GM19395 (cell line): ENCODE measurements at regions not wholly inside any gene's neighbourhood (a gene's known extent, or its start where the extent isn't known, plus 50 kb on each side); places are given as distances from the start of the nearest gene placed in this dataset.

Experiments used
- ATAC-seq: cut with Tn5 transposase; IDR thresholded peaks from one replicate; pipeline ENCODE4 v1.9.1; 2021; ENCODE audit warnings: mild to moderate bottlenecking, moderate library complexity; ENCODE audit not compliant: unreplicated experiment

- ATAC-seq, result no peak
These were observed 195.1 kb upstream of the RTL1 start for GRCh38 chr14:101098641-101099040.

- ATAC-seq, result no peak
These were observed 198.0 kb upstream of the RTL1 start for GRCh38 chr14:101101456-101102056.

- no peak for ATAC-seq
These were observed 199.4 kb upstream of the RTL1 start for GRCh38 chr14:101102875-101103274.

- ATAC-seq, result no peak
These were observed 199.9 kb upstream of the RTL1 start for GRCh38 chr14:101103321-101103901.

GRCh38 chr14:101104485-101104884 is 201.0 kb upstream of the RTL1 start:
- ATAC-seq, result no peak

GRCh38 chr14:101105045-101105444 is 201.5 kb upstream of the RTL1 start:
- no peak for ATAC-seq

GRCh38 chr14:101108579-101109346 is 205.2 kb upstream of the RTL1 start:
- no peak for ATAC-seq

- no peak for ATAC-seq
These were observed 205.8 kb upstream of the RTL1 start for GRCh38 chr14:101109347-101109638.

- no peak for ATAC-seq
These were observed 206.6 kb upstream of the RTL1 start for GRCh38 chr14:101109981-101110728.

GRCh38 chr14:101110729-101111619 is 207.5 kb upstream of the RTL1 start:
- no peak for ATAC-seq

- ATAC-seq, result no peak
These were observed 208.2 kb upstream of the RTL1 start for GRCh38 chr14:101111620-101112290.

- no peak for ATAC-seq
These were observed 209.0 kb upstream of the RTL1 start for GRCh38 chr14:101112351-101113107.

GRCh38 chr14:101113108-101113612 is 209.6 kb upstream of the RTL1 start:
- no peak for ATAC-seq

- ATAC-seq, result no peak
These were observed 210.6 kb upstream of the RTL1 start for GRCh38 chr14:101113835-101114725.

GRCh38 chr14:101114726-101115515 is 211.4 kb upstream of the RTL1 start:
- no peak for ATAC-seq

GRCh38 chr14:101115652-101116051 is 212.1 kb upstream of the RTL1 start:
- no peak for ATAC-seq

GRCh38 chr14:101116065-101116464 is 212.5 kb upstream of the RTL1 start:
- ATAC-seq, result no peak
